A549 (cell line): ENCODE measurements at regions not wholly inside any gene's neighbourhood (a gene's known extent, or its start where the extent isn't known, plus 50 kb on each side); places are given as distances from the start of the nearest gene placed in this dataset.

ENCODE experiments used
- ATAC-seq, 2 experiments: fragments of 200-7000 bp in 1 of 2; fragments of >200 bp in 1 of 2; cut with Nextera tagmentation in 1 of 2; cut with Tn5 transposase in 1 of 2; 3 replicates each; pipeline versions ENCODE4 v1.8.0 to v1.9.1; 2018 to 2020; ENCODE audit warnings: mild to moderate bottlenecking in 1 of 2, moderate library complexity in 1 of 2
- CTCF ChIA-PET: fragments of 300-600 bp; sonication (Branson Sonifier 250); formaldehyde crosslinking; extraction: SDS; loops from one replicate; lab custom pipeline; 2021; ENCODE audit warnings: antibody characterized with exemption, inconsistent platforms; lab: Yijun Ruan, JAX
- POLR2A ChIA-PET: fragments of 350-600 bp; formaldehyde crosslinking; extraction: SDS; loops from one replicate; lab custom pipeline; 2021; ENCODE audit warnings: antibody characterized with exemption, inconsistent platforms; lab: Yijun Ruan, JAX
- DNase-seq, 2 experiments: peaks; one replicate each; pipeline versions ENCODE4 v3.0.0 to v3.0.0-alpha.2; 2011 to 2016; ENCODE audit warnings: low read depth in 1 of 2, low spot score in 1 of 2
- FAIRE-seq: peaks from 2 replicates; lab custom pipeline; 2011; peaks lifted over from hg19 to GRCh38; lab: Jason Lieb, UNC
- H3K27ac ChIP-seq, 2 experiments: fragments of >200 bp; sonication (Bioruptor Twin); formaldehyde crosslinking; 3 replicates each; pipeline ENCODE4 v1.5.1; 2016 to 2017
- H3K4me1 ChIP-seq: fragments of >200 bp; sonication (Bioruptor Twin); formaldehyde crosslinking; 3 replicates; pipeline ENCODE4 v1.6.1; 2016
- H3K4me2 ChIP-seq: fragments of >200 bp; sonication (Bioruptor Twin); formaldehyde crosslinking; 3 replicates; pipeline ENCODE4 v1.6.1; 2016
- H3K4me3 ChIP-seq: fragments of >200 bp; sonication (Bioruptor Twin); formaldehyde crosslinking; 3 replicates; pipeline ENCODE4 v1.5.1; 2016
- H3K9me3 ChIP-seq: fragments of >200 bp; sonication (Bioruptor Twin); formaldehyde crosslinking; 3 replicates; pipeline ENCODE4 v1.6.1; 2016
- ATOH8 ChIP-seq: fragments of 250-450 bp; sonication (Bioruptor Pico); IDR thresholded peaks from 2 replicates; pipeline ENCODE4 v1.5.0; 2020; ENCODE audit warnings: low read depth, mild to moderate bottlenecking, moderate library complexity
- CTCF ChIP-seq: fragments of >200 bp; sonication (Bioruptor Twin); formaldehyde crosslinking; IDR thresholded peaks from 3 replicates; pipeline ENCODE4 v1.5.1; 2016
- EHF ChIP-seq: fragments of 250-450 bp; sonication (Bioruptor Pico); IDR thresholded peaks from 2 replicates; pipeline ENCODE4 v1.5.0; 2020; ENCODE audit warnings: mild to moderate bottlenecking
- ESRRA ChIP-seq: fragments of 150-350 bp; IDR thresholded peaks from 2 replicates; pipeline ENCODE4 v1.6.1; 2014; ENCODE audit warnings: mild to moderate bottlenecking, low read length, borderline replicate concordance
- FOSB ChIP-seq: fragments of 250-450 bp; sonication (Bioruptor Pico); IDR thresholded peaks from 2 replicates; pipeline ENCODE4 v1.5.0; 2020; ENCODE audit warnings: mild to moderate bottlenecking, moderate library complexity
- HOXB5 ChIP-seq: fragments of 250-450 bp; sonication (Bioruptor Pico); IDR thresholded peaks from 2 replicates; pipeline ENCODE4 v1.5.0; 2020; ENCODE audit warnings: mild to moderate bottlenecking, moderate library complexity
- JUN ChIP-seq, 2 experiments: fragments of >200 bp; sonication (Bioruptor Twin); formaldehyde crosslinking; IDR thresholded peaks; 2 replicates in 1 of 2; 3 replicates in 1 of 2; pipeline ENCODE4 v1.6.1; 2016 to 2017
- KDM1A ChIP-seq: fragments of 200-600 bp; sonication (generic); IDR thresholded peaks from 2 replicates; pipeline ENCODE4 v1.6.1; 2016; ENCODE audit warnings: low read depth, mild to moderate bottlenecking
- MYC ChIP-seq: IDR thresholded peaks from 2 replicates; pipeline ENCODE4 v1.6.1; 2012; ENCODE audit warnings: mild to moderate bottlenecking, inconsistent platforms, low read length, improper control_type of control experiment, borderline replicate concordance
- PHF8 ChIP-seq: fragments of 200-600 bp; sonication (generic); IDR thresholded peaks from 2 replicates; pipeline ENCODE4 v1.6.1; 2016; ENCODE audit warnings: low read depth, mild to moderate bottlenecking, antibody characterized with exemption, moderate library complexity, borderline replicate concordance
- RNF2 ChIP-seq: fragments of 200-600 bp; sonication (generic); IDR thresholded peaks from 2 replicates; pipeline ENCODE4 v1.6.1; 2016; ENCODE audit warnings: low read depth, mild to moderate bottlenecking, antibody characterized with exemption, moderate library complexity, borderline replicate concordance
- TP53 ChIP-seq: fragments of 250-450 bp; sonication (Bioruptor Pico); IDR thresholded peaks from 2 replicates; pipeline ENCODE4 v1.5.0; 2021; ENCODE audit warnings: mild to moderate bottlenecking, moderate library complexity
- ZC3H11A ChIP-seq: fragments of 450-650 bp; IDR thresholded peaks from 2 replicates; pipeline ENCODE4 v1.6.1; 2014; ENCODE audit warnings: antibody characterized with exemption, mild to moderate bottlenecking
- ZNF302 ChIP-seq: fragments of 250-450 bp; sonication (Bioruptor Pico); IDR thresholded peaks from 2 replicates; pipeline ENCODE4 v1.9.0; 2021; ENCODE audit warnings: inconsistent platforms, mild to moderate bottlenecking, moderate library complexity
- WGBS: methylation state at CpG from one replicate; pipeline ENCODE4 v1.1.6; 2017; ENCODE audit errors: missing lambda C conversion rate; 5-methylcytosine and 5-hydroxymethylcytosine counted together
- small RNA-seq, 6 experiments: library from RNA; depleted of rRNA; stranded (forward); fragments of <200 nt; gene quantifications; one replicate each; pipeline ENCODE3, GENCODE V24; 2012
- TF ChIP-seq, protein P1 (sequence below): fragments of 250-450 bp; sonication (Bioruptor Pico); IDR thresholded peaks from 2 replicates; pipeline ENCODE4 v1.5.0; 2021; ENCODE audit warnings: mild to moderate bottlenecking, moderate library complexity, borderline replicate concordance

GRCh38 chr6:76330031-76330430 lies 257.6 kb upstream of the IMPG1 start:
- FAIRE-seq, result no peak
- no peaks in the 10 kb centered on the region for H3K9me3 ChIP-seq

GRCh38 chr6:76326871-76327270 lies 254.4 kb upstream of the IMPG1 start:
- ATAC-seq (no peak), FAIRE-seq (no peak)
- Histone ChIP-seq H3K9me3 (no peaks in the 10 kb centered on the region), H3K4me3 (no peak overlapping the region), H3K4me2 (no peak overlapping the region), H3K27ac (no peak overlapping the region)
- CTCF ChIA-PET, result no interaction called here
- 1% methylated on average over 5 of the region's 5 CpGs for whole genome bisulfite sequencing
- TF ChIP-seq CTCF (no peak), PHF8 (no peak), ESRRA (no peak), KDM1A (no peak), RNF2 (no peak), EHF (CRISPR knock-in tag) (no peak), ZNF302 (CRISPR knock-in tag) (no peak)
- TF ChIP-seq, protein P1, sequence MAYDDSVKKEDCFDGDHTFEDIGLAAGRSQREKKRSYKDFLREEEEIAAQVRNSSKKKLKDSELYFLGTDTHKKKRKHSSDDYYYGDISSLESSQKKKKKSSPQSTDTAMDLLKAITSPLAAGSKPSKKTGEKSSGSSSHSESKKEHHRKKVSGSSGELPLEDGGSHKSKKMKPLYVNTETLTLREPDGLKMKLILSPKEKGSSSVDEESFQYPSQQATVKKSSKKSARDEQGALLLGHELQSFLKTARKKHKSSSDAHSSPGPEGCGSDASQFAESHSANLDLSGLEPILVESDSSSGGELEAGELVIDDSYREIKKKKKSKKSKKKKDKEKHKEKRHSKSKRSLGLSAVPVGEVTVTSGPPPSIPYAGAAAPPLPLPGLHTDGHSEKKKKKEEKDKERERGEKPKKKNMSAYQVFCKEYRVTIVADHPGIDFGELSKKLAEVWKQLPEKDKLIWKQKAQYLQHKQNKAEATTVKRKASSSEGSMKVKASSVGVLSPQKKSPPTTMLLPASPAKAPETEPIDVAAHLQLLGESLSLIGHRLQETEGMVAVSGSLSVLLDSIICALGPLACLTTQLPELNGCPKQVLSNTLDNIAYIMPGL (CRISPR knock-in tag), result no peak
- TF ChIP-seq, all 56 proteins: peak for 0
- POLR2A ChIA-PET, result no interaction called here
- no peaks in the 10 kb centered on the region for H3K4me1 ChIP-seq
- DNase-seq, result no peak

More at GRCh38 chr6:76330031-76330430, 257.6 kb upstream of the IMPG1 start:
- Histone ChIP-seq H3K4me3 (no peak overlapping the region), H3K27ac (no peak overlapping the region), H3K4me1 (no peaks in the 10 kb centered on the region), H3K4me2 (no peak overlapping the region)
- ATAC-seq (no peak), DNase-seq (no peak)
- TF ChIP-seq HOXB5 (CRISPR knock-in tag), result no peak
- TF ChIP-seq MYC, result no peak
- TF ChIP-seq ATOH8 (CRISPR knock-in tag), result no peak
- no peak for TF ChIP-seq ZC3H11A
- no peak for TF ChIP-seq ESRRA
- TF ChIP-seq TP53 (CRISPR knock-in tag), result no peak
- TF ChIP-seq JUN (IDR thresholded peaks at IDR 0.05), result no peak
- TF ChIP-seq, protein P1 (CRISPR knock-in tag), result no peak
- TF ChIP-seq FOSB (CRISPR knock-in tag), result no peak
- POLR2A ChIA-PET, result no interaction called here
- WGBS, result 26% methylated on average over 4 of the region's 4 CpGs
- CTCF ChIA-PET, result no interaction called here

Small RNA genes in the stretch of these regions (small RNA-seq; reads per million reads assigned to genes)
- 0 reads per million in 6 experiments for gene AL365222.1
- gene RNU6-261P, result 0 reads per million in 6 experiments
- gene RNU6-84P, result 0 to 31.4 (median 0) reads per million in 6 experiments
